Left forelimb (tissue), 1 donor: ENCODE measurements at regions not wholly inside any gene's neighbourhood (a gene's known extent, or its start where the extent isn't known, plus 50 kb on each side); places are given as distances from the start of the nearest gene placed in this dataset.
A peak's percentile ranks its signal among the peaks of the same experiment; 100 is the strongest.
"Not testable (repeated sequence)": the region's sequence is repeated elsewhere in the genome, so short reads cannot be mapped to it uniquely, and the experiment has no call there.

Experiments
- DNase-seq: peaks from one replicate; pipeline ENCODE4 v3.0.0-alpha.2; 2018; ENCODE audit warnings: low spot score

DNA sequence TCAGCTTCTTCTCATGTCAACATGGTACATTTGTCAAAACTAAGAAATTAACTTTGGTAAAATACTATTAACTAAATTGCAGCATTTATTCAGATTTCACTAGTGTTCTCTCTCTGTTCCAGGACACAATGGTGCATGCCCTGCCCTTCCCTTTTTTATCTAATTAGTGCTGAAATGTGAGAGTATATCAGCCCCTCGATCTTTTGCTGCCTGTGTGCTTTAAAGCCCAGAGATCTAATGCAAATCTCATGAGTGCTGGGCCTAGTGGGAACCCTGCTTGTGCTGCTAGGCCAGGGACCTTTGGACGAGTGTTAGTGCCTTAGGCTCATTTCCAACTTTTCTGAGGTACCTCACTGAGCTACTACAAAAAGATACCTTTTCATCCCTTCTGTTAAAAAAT is 221.1 kb upstream of the EDNRB start:
- no peak for DNase-seq

DNA sequence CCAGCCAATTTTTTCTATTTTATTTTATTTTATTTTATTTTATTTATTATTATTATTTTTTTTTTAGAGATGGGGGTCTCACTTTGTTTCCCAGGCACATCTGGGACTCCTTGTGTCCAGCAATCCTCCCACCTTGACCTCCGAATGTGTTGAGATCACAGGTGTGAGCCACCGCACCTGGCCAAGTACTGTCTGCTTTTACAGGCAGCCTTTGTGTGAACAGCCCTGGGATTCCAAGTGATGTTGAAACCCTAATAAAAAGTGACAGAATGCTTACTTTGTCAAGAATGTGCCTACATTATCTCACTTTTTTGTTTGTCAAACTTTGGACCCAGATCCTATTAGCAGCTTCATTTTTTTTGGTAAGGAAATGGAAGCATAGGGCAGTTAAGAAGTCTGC is 220.1 kb upstream of the EDNRB start:
- DNase-seq = no peak

DNA sequence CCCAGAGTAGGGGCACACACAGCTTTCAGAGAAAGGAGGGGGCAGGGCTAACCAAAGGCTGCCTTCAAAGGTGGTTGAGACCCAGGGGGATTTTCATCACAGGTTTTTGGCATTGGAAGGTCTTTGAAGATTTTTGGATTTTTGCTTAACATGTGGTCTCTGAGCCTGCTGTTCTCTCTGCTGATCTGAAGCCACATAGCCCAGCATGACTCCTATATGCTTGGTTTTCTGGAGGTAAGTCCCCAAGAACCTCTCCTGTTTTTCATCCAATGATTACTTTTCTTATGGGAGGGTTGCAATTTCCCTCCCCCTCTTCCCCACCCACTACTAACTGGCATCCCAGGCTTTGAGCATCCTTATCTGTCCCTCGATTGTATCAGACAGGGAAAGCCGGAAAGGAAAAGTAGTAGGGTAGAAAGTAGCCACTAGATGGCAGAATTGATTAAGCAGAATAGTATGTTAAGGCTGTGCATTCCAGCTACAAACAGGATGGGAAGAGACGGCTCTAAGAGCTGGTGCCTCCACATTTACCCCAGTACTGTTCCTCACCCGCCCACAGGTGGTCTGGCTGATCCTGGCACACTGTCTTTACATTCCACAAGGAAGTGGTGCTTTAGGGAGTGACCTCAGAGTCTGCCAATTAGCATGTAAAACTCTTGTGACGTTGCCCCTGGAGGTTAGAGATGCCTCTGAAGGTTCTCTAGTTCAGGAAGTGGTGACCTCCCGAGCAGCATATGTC is 218.9 kb upstream of the EDNRB start:
- DNase-seq = peak; percentile 53

DNA sequence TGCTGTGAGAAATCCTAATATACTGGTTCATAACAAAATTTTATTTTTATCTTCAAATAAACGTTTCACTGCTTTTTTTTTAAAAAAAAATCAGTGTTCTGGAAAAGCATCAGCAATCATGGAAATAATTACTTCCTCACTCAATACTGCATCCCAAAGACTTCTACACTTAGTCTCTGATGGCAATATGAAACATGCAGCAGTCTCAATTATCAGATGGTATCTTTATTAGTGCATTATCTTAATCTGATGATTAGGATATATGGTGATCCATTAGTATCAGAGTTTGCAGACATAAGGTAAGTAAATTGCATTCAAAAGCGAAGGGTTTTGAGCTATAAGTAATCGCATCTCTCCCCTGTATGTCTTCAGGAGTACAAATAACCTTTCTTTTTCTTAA is 218.3 kb upstream of the EDNRB start:
- no peak for DNase-seq

DNA sequence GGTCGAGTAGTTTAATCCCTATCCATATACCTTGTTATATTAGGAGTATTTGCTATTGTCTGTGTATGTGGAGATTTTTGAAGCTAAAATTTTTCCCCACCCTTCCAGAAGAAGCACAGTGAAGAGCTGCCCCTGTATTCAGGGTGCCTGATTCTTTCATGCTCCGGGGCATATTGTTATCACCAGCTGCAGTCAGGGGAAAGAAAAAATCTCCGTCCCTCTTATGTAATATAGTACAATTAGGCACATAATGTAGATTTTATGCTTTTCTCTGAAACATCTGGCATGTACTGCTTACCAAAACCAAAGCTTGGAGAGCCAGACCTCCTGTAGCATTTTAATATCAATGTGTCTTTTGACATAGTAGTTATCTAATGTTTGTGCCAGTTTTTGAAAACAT is 214.9 kb upstream of the EDNRB start:
- no peak for DNase-seq

DNA sequence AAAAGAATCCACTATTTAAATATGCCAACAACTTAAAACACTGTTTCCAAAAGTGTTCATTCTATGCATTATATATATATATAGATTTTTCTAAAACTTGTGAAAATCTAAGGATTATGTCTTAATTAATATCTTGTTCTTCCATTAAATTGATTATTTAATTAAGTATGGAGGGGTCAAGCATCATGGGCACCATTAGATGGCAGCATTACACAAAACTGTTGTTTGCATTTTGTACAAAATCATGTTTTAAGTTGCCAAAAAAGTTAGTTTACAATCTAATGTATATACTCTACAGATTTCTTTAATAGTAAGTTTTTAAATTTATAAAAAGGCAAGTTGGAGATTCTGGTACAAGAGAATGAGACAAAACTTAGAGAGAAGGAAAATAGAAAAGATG is 213.2 kb upstream of the EDNRB start:
- DNase-seq = no peak

DNA sequence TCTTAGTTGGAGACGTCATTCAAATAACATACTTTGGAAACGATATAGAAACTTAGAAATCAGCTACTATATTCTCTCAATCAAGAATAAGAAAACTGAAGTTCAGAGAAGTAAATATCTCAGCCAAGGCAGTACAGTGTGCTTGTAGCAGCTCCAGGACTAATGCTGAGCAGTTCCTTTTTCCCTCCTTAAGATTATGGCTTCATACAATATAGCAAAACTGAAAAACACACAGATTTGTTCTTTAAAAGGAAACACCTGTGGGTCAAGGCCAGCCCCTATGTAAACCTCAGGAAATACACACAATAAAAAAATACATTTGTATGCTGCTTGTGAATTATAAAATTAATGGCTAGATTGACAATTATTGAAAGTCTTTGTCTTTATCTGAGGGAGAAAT is 212.7 kb upstream of the EDNRB start:
- DNase-seq = no peak

DNA sequence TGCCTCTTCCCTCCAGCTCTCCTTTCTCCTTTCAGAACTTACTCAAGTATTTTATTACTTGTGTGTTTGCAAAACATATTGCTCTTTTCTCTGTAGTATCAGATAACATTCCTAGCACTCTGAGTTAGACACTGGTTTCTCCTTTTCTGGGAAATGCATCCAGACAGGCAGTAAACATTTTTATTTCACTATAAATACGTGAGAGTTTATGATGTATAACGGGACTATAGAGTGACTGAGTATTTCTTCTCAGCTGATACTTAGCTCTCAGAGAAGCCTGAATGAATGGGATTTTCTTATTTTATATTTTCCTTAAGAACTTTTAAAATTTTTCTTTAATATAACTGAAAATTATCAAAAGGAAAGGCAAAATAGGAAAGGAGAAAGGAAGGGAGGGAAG is 211.2 kb upstream of the EDNRB start:
- no peak for DNase-seq

DNA sequence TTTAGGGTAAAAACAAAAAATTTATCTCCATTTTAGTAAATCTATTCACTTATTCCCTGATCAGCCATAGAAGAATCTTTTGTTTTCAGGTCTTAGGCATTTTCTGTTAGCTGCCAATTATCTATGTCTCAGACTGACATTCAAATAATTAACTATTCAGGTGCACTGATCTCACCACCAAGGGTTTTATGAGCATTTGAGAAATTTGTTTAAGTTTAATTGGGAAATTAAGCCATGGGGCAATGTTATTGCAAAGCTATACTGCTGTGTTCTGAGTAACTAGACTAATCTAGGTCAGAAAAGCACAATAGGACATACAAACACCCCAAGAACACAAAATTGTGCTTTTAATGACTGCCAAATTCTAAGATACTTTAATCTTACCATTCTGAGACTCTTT is 210.7 kb upstream of the EDNRB start:
- no peak for DNase-seq

DNA sequence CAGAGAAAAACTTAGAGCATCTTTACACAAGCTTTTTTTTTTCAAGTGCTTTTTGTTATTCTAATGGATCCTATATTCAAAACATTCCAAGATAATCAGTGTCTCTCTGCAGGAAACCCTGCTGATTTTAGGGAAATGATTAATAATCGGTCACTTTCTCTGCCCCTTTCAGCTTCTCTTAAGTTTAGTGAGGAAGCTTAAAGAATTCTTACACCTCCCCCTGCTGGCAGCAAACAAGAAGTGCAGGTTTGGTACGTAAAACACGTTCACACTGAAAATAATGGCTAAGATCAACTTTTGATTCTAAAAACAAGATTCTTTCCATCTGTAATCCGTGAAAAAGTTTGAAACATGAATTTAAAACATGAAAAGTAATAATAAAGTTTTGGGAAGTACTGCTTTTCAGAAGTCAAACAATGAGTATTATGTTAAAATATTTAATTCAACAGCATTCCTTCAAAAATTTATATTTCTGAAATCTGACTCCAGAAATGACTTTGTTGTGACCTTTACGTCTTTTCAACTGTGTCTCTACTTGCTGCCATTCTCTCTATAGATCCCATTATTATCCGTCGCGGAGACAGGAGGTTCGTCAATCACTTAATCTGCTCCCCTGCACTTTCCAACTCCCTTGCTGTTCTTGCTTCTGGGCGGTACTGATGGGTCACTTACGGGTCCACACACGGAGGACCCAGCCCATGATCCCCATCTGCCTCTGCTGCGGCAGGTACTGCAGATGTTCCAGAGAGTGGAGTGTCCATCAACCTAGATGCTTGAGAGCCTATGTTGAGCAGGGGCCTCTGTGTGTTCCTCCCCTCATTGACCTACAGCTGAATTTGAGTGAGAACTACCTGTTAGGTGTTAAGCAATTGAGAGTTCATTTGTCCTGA is 203.1 kb upstream of the EDNRB start:
- no peak for DNase-seq

DNA sequence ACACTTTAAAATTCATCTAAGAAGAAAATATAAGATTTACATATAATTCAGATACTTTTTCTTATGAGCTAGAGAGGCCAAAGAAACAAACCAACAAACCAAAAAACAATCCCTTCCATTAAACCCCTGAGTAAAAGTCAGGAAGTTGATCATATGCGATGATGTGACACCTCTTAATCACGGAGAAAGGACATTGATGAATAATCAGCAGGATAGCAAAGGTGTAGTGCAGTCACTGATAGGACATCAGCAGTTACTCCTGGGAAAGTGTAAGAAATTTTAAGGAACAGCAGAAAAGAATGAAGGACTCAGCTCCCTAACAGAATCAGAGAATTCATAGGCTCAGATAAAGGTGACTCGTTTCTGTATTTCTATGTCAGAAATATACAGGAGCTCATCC is 202.4 kb upstream of the EDNRB start:
- DNase-seq = no peak

DNA sequence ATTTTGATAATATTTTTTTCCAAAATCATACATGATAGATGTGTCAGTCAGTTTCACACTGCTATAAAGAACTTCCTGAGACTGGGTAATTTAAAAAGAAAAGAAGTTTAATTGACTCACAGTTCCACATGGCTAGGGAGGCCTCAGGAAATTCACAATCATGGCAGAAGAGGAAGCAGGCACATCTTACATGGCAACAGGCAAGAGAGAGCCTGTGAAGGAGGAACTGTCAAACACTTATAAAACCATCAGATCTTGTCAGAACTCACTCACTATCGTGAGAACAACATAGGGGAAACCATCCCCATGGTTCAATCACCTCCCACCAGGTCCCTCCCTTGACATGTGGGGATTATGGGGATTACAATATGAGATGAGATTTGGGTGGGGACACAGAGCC is 201.5 kb upstream of the EDNRB start:
- not testable (repeated sequence) for DNase-seq

DNA sequence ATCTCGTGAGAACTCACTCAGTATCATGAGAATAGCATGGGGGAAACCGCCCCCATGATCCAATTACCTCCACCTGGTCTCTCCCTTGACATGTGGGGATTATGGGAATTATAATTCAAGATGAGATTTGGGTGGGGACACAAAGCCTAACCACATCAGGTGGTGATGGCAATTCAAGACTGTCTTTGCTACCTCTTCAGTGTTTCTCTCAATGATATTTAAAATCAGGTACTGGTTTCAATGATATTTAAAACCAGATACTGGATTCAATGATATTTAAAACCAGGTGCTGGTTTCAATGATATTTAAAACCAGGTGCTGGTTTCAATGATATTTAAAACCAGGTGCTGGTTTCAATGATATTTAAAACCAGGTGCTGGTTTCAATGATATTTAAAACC is 198.4 kb upstream of the EDNRB start:
- DNase-seq = not testable (repeated sequence)

DNA sequence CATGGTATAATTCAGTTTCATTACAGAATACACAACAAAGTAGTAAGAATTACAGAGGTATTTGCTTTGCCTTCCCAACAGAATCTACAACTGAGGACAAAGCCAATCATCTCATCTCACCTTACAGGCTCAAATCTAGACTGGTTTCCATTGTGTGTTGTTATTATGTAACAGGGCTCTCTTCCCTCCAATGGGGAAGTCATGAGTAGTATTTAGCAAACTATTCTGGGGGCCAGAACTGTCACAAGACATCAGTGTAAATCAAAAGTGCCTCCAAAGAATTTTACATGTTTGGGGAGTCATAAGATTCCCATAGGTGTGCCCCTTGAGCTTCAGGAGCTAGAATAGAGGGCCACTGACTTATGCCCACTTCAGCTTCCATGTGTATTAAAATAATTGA is 187.0 kb upstream of the EDNRB start:
- no peak for DNase-seq

DNA sequence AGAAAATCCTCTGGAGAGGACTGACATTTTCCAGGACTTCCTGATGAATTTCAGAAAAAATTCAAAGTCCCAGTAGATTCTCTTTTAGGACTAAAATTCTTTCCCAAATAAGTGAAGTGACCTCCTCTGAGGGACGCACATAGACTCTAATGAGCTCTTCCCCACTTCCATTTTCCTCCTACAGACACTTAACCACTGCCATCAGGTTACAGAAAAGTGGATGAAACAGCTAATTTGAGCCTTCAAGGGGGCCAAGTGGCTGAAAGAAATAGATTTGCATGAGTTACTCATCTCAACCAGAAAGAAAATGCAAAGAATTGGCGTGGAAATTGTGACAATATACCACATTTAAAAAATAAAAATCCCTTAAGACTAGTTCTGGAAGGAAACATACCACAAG is 185.3 kb upstream of the EDNRB start:
- no peak for DNase-seq

DNA sequence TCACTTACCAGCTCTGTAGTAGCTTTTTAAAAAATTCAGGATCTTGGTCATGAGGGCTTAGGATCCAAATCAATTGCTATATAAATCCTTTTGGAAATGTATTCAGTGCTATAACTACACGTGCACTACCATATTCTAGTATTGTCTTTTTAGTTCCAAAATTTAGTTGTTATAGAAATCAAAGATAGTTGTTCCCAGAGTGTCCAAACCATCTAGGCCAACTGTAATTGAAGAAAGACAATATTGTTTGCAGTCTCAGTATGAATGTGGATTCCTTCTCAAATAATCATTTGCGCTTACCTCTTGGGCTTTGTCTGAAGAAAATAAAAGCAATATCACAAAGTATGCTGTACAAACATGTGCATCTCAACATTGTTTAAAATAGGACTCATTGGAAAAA is 184.1 kb upstream of the EDNRB start:
- no peak for DNase-seq

DNA sequence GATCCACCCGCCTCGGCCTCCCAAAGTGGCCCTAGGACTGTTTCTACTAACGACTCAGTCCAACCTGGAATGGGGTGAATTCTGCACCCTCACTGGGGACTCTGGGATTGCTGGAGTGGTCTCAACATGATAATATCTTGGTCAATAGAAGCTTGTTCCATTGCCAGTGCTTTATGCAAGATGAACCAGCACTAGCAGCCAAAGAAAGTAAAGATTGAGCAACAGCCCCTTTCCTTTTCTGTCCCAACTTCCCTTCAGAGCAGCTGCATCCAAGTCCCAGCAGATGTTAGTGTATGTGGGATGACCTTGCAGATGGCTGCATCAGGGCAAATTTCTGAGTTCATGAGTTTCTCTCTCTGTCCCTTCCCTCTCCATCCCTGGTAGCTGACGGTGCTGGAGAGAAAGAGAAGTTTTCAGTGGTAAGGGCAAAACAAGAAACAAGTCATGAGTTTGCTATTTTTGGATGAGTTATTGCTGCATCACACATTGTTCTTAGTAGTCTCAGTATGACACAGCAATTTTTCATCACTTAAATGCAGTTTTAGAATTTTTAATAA is 183.6 kb upstream of the EDNRB start:
- no peak for DNase-seq

DNA sequence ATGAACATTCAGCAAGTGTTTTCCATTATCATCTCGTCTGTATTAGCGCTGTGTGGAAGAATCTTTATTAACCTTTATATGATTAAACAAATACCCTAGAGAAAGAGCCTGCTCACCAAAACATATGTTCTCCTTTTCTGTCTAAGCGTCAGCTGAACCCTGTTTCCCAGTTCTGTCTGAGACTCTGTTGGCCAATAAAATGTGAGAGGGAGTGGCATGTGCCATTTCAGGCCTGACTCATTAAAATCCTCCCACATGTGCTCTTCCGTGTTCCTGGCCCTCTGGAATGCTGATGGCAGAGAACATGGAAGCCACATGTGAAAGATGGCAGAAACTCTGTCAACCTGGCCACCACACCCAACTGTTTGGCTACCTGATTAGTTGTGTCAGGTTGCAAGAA is 181.9 kb upstream of the EDNRB start:
- DNase-seq = no peak

DNA sequence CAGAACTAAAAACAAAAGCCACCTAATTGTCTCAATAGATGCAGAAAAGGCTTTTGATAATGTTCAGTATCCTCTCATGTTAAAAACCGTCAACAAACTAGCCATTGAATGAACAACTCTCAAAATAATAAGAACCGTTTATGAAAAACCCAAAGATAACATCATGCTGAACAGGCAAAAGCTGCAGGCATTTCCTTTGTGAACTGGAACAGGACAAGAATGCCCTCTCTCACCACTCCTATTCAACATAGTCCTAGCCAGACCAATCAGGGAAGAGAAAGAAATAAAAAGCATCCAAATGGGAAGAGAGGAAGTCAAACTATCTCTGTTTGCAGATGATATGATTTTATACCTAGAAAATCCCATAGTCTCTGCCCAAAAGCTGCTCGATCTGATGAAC is 179.6 kb upstream of the EDNRB start:
- DNase-seq = no peak

DNA sequence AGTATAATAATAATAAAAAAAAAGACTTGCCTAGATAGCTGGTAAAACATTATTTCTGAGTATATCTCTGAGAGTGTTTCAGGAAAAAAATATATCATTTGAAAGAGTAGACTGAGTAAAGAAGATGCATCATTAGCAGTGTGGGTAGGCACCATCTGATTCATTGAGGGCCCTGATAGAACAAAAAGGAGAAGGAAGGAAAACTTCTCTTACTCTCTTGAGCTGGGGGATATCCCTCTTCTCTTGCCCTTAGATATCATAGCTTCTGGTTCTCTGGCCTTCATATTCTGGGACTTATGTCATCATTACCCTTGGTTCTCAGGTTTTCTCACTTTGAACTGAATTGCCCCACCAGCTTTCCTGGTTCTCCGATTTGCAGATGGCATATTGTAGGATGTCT is 177.6 kb upstream of the EDNRB start:
- no peak for DNase-seq

DNA sequence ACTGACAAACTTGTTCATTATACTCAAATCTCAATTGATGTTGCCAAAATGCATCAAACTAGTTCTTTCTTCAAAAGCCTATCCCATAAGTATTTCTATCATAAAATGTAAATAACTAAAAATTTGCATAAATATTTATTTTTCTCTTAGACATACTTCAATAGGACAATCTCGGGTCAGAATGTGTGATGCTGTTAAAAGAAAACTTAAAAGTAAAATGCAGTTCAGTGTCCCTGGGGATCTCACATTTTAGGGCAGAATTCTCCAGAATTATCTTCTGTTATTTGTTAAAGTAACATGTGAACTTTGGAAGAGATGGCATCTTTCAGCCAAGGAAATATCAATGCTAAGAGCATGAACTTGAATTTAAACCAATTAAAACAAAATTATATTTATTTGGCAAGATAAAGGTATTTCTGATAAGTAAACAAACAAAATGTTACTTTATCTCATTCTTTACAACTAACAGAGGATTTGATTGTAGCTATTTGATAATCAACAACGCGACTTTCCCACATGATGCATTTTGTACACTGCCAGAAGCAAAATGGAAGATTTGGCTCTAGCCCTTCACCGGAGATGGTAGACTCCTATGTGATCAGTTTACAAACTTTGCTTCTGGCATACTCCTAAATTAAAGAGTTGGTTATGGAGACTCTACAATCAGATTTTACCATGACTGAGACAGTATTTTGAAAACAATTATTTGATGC is 169.5 kb upstream of the EDNRB start:
- DNase-seq = no peak

DNA sequence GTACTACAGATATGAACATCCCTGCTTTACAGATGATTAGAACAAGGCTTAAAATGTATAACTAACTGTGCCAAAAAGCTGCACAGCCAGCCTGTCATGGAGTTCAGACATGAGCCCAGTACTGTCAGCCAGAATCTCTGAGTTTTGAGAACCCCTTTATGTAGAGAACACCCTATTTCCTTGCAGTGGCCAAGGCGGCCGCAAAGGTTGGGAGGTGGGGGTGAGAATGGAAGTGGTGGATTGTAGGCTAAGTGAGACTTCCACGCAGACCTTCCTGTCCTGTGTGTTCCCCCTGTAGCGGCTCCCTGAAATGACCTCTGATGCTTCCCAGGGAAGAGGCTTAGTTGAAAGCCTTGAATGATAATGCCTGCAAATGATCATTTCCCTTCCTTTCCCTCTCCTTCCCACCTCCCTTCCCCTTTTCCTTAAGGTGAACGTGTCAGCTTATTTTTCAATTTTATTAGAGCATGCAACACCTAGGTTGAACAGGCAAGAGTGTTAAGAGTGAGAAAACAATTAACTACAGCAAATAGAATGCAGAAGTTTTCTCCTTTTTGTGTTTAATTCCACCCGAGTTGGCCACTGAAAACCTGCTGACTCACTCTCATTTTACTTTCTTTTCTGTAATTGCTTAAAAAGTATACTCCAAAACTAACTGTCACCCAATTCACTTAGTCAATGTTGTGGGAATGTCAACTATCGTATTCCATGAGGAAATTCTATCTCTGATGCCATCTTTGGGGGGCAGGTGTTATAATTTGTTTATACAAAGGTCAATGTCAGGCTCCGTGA is 167.0 kb upstream of the EDNRB start:
- DNase-seq = no peak
